Hematopoietic multipotent progenitor cell treated with erythropoietin and hydrocortisone succinate and interleukin-3 and kit ligand, for 6 days (in vitro differentiated cells): ENCODE measurements at regions not wholly inside any gene's neighbourhood (a gene's known extent, or its start where the extent isn't known, plus 50 kb on each side); places are given as distances from the start of the nearest gene placed in this dataset.

Experiments used
- DNase-seq: peaks from one replicate; pipeline ENCODE4 v3.0.0-alpha.2; 2015

GRCh38 chr6:139778688-139779087 is 404.2 kb upstream of the CITED2 start:
- no peak for DNase-seq

DNA sequence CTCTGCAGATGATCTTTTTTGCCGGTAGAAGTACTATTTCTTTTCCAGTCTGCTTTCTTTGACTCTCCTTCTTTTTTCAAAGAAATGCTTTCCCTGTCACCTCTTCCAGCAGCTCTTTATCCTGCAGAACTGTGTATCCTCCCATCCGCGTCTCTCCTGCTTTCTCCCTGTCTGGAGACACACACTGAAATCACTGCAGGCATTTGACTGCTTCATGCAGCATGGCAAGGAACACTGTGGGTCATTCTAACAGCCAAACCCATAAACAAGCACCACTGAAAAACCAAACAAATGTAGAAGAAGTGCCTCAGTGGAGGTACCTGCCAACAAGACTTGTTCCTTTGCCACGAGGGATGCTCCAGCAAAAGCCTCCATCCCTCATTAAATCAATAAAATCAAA is 403.7 kb upstream of the CITED2 start:
- DNase-seq = no peak

DNA sequence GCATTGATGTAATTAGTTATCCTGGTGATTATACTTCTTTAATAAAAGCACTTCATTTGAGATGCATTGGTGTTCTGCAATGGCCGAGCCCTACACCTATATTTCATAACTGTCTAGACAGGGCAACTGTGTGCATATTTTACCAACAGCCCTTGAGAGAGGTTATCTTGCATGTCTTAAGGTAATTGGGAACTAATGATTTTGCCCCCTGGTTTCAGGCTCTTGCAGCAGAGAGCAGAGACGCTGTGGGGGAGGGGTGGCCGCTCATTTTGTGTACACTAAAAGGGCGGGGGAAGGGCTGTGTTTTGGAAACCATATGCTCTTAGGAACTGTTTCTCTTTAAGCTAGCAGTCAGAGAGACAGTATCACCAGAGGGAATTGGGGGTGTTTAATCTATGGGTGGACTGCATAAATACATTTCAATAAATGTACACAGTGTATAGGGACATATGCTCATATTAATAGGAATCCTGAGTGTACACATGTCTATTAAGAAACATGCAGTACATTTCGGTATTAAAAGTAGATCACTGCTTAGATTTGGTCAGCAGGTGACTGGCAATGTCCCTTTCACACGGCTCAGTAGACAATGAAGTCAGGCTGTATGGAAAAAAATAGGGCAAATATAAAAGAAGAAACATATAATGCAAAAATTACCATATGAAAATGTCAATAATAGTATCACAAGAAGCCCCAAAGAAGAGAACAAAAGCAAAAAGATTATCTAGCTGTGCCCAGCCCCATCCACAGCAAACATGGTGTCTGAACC is 402.9 kb upstream of the CITED2 start:
- DNase-seq = no peak

DNA sequence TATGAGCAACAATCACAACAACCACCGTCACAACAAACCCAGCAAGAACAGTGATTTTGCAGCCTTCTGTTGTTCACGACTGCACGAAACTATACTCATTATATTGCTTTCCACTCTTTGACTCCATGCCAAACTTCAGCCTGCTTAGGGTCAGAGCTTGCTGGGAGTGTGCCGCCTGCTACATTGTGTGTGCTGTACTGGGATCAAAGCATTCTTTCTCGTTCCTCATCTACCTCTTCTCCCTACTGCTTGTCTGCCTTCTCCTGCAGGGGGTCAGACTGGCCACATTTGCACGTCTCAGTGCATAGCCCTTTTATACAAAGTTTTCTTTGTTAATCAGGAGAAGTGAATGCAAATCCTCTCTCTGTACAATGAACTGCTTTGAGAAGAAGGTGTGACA is 401.6 kb upstream of the CITED2 start:
- DNase-seq = no peak

- DNase-seq = peak; percentile 24
Observed at GRCh38 chr6:139768196-139768595, 393.7 kb upstream of the CITED2 start.

- DNase-seq = no peak
Observed at GRCh38 chr6:139766796-139767195, 392.3 kb upstream of the CITED2 start.

DNA sequence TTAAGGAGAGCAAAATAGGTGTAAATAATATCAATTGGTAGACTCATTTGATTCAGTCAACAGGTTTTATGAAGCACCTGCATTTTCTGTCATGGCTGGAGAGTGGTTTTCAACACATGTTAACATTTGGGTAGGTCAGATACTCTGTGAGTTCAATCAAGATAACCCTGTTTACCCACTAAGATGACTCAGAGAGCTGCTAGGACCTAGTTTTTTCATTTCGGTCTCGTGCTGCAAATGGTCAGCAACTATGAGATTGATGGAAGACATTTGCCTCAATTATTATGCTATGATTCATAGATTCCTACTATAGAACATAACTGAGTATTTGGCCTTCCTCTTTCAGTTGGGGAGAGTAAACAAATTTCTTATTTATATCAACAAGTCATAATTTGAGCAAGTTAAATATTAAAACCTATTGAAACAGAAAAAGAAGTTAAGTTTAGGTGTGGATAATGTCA is 391.4 kb upstream of the CITED2 start:
- peak; percentile 39 for DNase-seq

GRCh38 chr6:139764498-139764986 is 390.1 kb upstream of the CITED2 start:
- peak; percentile 54 for DNase-seq

- DNase-seq = peak; percentile 30
Observed at GRCh38 chr6:139763468-139764210, 389.2 kb upstream of the CITED2 start.

GRCh38 chr6:139762587-139763031 is 388.2 kb upstream of the CITED2 start:
- no peak for DNase-seq

DNA sequence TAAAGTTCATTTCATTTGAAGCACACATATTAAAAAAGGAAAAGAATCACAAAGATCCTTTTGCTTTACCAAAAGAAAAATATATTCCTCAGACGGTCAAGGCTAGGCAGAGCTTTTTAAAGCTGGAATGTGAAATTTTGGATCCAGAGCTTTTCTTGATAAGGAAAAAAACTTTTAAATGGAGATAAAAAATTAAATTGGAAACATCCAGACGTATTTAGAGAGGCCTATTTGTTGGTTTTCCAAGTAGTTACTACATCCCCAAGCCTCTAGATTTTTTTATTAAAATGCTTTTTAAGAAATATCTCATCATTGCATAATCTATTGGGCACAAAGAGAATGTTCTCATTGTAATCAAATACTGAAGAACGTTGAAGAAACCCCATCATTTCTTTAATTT is 385.7 kb upstream of the CITED2 start:
- no peak for DNase-seq

DNA sequence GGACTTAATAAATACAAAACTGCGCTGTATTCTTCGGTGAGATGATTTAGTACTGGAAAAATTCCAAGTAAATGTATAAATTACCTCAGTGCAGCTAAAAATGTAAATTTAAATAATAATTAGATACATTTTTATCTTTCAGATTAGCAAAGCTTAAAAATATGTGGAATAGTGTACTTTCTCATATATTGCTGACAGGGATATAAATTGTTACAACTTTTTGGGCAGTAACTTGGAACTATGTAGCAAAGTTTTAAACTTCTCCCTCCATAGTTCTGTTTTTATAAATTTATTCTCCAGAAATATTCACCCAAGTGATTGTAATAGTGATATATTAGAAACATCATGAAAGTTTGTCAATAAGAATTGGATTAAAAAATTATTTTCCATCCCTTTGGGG is 384.6 kb upstream of the CITED2 start:
- DNase-seq = no peak

DNA sequence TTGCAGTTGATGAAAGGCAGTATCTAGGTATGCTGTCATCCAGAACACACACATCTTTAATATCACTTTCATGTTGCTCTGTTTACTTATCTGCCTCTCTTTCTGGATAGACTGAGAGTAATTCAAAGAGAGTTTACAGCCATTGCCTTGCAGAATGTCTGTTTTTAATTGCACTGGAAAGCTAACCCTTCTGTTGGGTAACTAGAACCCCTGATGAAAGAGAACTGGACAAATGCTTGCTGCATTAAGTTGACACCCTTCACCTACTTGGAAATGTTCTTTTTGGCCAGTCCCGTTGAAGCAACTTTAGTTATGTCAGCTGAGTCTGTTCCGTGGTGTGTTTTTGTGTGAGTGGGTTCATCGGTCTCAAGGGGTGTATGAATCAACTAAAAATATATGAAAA is 383.8 kb upstream of the CITED2 start:
- DNase-seq = no peak

GRCh38 chr6:139757784-139758183 is 383.3 kb upstream of the CITED2 start:
- no peak for DNase-seq

DNA sequence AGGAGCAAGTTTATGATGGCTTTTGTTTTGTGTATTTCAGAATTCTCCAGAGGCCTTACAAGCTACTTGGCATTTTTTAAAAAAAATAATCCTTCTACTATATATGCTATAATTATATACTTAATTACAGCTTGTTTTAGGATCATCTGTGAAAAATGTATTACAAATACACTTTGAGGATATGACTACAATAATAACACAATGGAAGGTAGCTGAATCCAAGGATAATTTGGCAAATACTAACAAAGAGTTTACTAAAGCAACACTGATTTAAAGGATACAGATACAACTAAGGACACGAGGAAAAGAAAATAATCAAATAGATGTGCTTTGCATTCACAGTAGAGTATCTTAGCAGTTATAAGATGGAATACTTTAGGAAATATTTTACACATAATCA is 381.9 kb upstream of the CITED2 start:
- no peak for DNase-seq

- no peak for DNase-seq
Observed at GRCh38 chr6:139754898-139755775, 380.7 kb upstream of the CITED2 start.

DNA sequence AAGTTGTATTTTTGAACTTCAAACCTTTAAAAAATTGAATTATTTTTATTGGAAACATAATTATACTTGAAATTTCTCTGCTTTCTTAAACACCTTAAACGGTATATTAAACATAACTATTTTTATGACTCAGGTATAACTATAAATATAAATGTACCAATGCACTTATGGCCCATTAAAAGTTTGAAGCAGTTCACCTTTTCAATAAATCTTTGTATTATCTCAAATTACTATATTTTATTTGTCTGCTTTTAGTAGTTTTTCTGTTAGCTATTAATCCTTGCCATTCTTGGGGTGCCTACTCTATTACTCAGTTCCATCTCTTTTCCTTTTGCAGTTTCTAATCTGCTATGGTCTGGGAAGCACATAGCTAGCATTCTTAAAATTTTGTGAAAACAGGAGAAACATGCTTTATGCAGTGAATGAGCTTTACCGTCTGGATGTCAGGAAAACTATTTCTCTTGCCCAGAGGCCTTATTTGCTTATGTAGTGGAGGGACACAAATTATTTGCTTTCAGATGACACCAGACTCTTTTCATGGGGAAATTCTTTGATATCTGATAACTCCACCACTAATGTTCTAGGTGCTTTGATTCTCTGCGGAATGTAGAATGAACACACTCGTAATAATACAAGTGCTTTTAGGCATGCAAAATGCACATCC is 378.9 kb upstream of the CITED2 start:
- DNase-seq = no peak

DNA sequence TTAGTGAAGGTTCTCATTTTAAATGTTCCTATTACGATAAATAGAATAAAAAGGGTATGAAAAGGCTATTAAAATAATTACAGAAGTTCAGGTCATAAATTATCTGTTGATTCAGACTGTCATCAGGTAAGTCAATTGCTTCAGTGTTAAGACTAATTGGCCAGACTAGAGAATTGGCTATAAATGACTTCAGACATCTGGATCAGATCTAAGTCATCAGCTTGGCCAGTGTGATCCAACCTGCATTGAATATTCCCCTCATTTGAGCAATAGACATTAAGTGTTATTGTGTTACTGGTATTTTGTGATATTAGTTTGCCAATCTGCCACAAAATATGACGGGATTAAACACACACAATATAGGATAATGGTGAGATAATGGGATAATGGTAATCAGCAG is 377.6 kb upstream of the CITED2 start:
- DNase-seq = no peak

DNA sequence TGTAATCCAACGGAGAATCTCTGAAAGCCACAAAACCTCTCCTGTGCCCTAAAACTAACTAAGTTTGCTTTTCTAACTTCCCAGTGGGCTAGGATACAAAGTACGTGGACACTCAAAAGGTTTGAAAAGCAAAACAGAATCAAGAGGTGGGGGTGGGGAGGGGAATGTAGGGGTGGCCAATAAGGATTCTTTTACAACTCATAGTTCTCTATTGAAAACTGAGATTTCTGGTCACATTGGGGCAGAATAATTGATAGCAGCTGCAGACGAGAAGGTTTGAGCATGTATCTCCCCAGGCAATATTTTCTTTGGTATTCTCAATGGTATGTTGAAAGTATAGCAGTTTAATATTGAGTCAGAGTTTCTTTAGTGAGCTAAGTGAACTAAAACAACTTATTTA is 376.7 kb upstream of the CITED2 start:
- no peak for DNase-seq

DNA sequence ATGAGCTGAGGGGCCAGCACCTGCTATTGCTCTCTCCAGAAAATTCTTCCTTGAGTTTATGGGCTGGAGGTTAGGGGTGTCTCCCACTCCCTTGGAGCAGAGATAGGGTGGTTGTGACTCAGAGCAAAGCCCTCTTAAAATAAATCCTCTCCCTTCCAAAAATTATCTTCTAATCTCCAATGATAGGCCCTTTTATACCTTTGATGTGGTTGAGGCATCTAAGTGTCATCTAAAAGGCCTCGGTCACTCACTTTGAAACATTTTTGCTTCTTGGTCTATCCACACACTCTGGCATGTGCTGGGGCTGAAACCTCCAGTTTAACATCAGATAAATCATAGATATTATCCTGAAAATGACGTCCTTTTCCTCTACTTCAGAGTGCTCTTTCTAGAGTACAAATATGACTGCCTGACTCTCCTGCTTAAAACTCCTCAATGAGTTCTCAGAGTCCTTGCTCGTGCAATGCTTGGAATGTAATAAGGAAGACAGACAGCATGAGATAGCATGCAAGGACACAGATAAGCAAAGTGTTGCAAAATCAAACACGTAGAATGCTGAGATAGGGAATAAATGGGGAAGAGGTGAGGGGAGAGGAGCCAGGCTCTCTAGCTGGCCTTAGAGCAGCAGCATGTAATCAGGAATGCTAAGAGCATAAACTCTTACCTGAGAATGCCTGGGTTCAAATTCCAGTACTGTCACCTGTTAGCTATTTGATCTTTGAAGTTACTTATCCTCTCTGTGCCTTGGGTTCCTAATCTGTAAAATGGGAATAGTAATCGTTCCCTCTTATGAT is 374.1 kb upstream of the CITED2 start:
- DNase-seq = peak; percentile 42

DNA sequence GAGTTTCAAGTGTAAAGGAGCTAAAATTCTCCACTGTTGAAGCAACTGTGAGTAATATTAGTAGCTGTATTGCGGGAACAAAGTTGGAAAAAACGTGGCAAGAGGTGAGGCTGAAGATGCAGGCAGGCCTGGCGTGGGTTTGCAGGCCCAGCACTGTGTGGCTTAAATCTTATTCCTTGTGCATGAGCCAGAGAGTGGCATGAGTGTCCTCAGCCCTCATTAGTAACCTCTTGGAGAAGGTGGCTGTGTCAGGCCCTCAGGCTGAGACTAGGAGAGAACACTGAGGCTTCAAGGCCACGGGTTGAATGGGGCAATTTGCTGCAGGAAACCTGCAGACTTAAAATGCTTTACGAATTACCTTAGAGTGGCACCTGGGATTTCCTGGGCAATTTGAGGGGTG is 372.7 kb upstream of the CITED2 start:
- no peak for DNase-seq

- DNase-seq = no peak
Observed at GRCh38 chr6:139744891-139745290, 370.4 kb upstream of the CITED2 start.
